ENCODE measurements at regions not wholly inside any gene's neighbourhood (a gene's known extent, or its start where the extent isn't known, plus 50 kb on each side); places are given as distances from the start of the nearest gene placed in this dataset.

- SMC1A ChIA-PET (ENCODE audit: uncharacterized antibody, unreplicated experiment), result no interaction called here
- Histone ChIP-seq H3K79me2 (ENCODE audit: control insufficient read depth, insufficient read depth, low read length) (no peaks in the 10 kb centered on the region), H2AFZ (ENCODE audit: control insufficient read depth, low read depth, low read length) (no peak overlapping the region), H3K27me3 (replicated peaks in 1 of 2; ENCODE audit: control insufficient read depth in 2 of 2, insufficient read depth in 2 of 2, low read length in 1 of 2) (no peaks in the 10 kb centered on the region), H3K9me3 (replicated peaks; ENCODE audit: control insufficient read depth, insufficient read depth, low read length) (no peaks in the 10 kb centered on the region), H3K27ac (ENCODE audit: control insufficient read depth, insufficient read depth) (no peak overlapping the region), H3K36me3 (ENCODE audit: control insufficient read depth in 2 of 2, insufficient read depth in 2 of 2, low read length in 1 of 2) (no peaks in the 10 kb centered on the region), H3K9ac (ENCODE audit: control insufficient read depth, insufficient read depth, low read length) (no peak overlapping the region), H4K20me1 (ENCODE audit: control insufficient read depth, insufficient read depth) (no peaks in the 10 kb centered on the region), H3K4me3 (no peak overlapping the region), H3K4me1 (ENCODE audit: control insufficient read depth, insufficient read depth, low read length) (no peaks in the 10 kb centered on the region), H3K4me2 (ENCODE audit: control insufficient read depth, insufficient read depth) (no peak overlapping the region)
- DNase-seq (ENCODE audit: low read depth, low spot score) (no peak), FAIRE-seq (no peak), ATAC-seq (no peak)
- WGBS (ENCODE audit: insufficient coverage, insufficient replicate concordance, low lambda C conversion rate, missing lambda C conversion rate), result 4% methylated on average over 2 of the region's 2 CpGs
- CTCF ChIA-PET, result no interaction called here
- no TSS peak for BruUV-seq (replicated peaks)
- intact Hi-C loops (cut with micrococcal nuclease; ENCODE audit: unreplicated experiment), result no loop called here
- POLR2A ChIA-PET, result interaction anchor here (0.6 kb wide), 1 partner anchor 146 kb away, joined by 6 read pairs; no protein-coding TSS in a partner anchor
- in situ Hi-C loops (cut with MboI), result no loop called here
- RAD21 ChIA-PET (ENCODE audit: unreplicated experiment), result no interaction called here
- no peak for TF ChIP-seq JUND (IDR thresholded peaks at IDR 0.05; ENCODE audit: low read depth, low read length)
- no peak for TF ChIP-seq CHD2 (IDR thresholded peaks at IDR 0.05; ENCODE audit: borderline replicate concordance, low read depth, low read length)
- TF ChIP-seq HDAC2 (IDR thresholded peaks at IDR 0.05), result no peak
- TF ChIP-seq ELK1 (IDR thresholded peaks at IDR 0.05; ENCODE audit: low read depth, low read length), result no peak
- no peak for TF ChIP-seq NR2C2 (IDR thresholded peaks at IDR 0.05; ENCODE audit: borderline replicate concordance, control insufficient read depth, insufficient read length, low read depth)
- no peak for TF ChIP-seq NFXL1 (IDR thresholded peaks at IDR 0.05; ENCODE audit: borderline replicate concordance)
- TF ChIP-seq MLLT1 (IDR thresholded peaks at IDR 0.05), result no peak
- TF ChIP-seq CEBPZ (IDR thresholded peaks at IDR 0.05; ENCODE audit: low read depth, low read length), result no peak
- TF ChIP-seq SUZ12 (IDR thresholded peaks at IDR 0.05; ENCODE audit: unreplicated experiment), result no peak
- no peak for TF ChIP-seq HCFC1 (IDR thresholded peaks at IDR 0.05; ENCODE audit: low read length)
- TF ChIP-seq MAX (IDR thresholded peaks at IDR 0.05; ENCODE audit: low read depth, low read length), result no peak
- no peak for TF ChIP-seq LARP7 (IDR thresholded peaks at IDR 0.05)
- no peak for TF ChIP-seq ZNF592 (IDR thresholded peaks at IDR 0.05)
- TF ChIP-seq PKNOX1 (IDR thresholded peaks at IDR 0.05), result no peak
Measured at GRCh38 chr10:57817741-57818140, 450.0 kb downstream of the IPMK start.

Measured in GM12878 (cell line).